ENCODE measurements at regions not wholly inside any gene's neighbourhood (a gene's known extent, or its start where the extent isn't known, plus 50 kb on each side); places are given as distances from the start of the nearest gene placed in this dataset.
"Not testable (repeated sequence)": the region's sequence is repeated elsewhere in the genome, so short reads cannot be mapped to it uniquely, and the experiment has no call there.

DNA sequence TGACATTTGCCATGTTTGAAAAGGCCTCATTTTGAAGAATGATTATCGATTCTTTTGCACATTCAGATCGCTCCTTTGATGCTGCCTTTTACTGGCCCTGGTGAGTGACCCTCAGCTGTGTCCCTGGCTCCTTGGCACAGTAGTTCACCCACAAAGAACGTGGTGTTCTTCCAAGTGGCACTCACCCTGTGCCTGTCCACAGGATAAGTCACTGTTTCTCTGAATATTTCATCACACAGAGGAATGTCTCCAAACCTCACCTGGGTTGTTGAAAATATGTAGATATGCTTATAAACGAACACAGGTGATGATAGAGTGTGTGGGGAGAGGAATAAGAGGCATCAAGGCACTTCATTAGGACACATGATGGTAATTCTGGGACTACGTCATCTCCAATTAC is 810.7 kb downstream of the CCSER2 start:
- FAIRE-seq (no peak), DNase-seq (ENCODE audit: insufficient read length, low spot score) (no peak)
- TF ChIP-seq, protein P1, sequence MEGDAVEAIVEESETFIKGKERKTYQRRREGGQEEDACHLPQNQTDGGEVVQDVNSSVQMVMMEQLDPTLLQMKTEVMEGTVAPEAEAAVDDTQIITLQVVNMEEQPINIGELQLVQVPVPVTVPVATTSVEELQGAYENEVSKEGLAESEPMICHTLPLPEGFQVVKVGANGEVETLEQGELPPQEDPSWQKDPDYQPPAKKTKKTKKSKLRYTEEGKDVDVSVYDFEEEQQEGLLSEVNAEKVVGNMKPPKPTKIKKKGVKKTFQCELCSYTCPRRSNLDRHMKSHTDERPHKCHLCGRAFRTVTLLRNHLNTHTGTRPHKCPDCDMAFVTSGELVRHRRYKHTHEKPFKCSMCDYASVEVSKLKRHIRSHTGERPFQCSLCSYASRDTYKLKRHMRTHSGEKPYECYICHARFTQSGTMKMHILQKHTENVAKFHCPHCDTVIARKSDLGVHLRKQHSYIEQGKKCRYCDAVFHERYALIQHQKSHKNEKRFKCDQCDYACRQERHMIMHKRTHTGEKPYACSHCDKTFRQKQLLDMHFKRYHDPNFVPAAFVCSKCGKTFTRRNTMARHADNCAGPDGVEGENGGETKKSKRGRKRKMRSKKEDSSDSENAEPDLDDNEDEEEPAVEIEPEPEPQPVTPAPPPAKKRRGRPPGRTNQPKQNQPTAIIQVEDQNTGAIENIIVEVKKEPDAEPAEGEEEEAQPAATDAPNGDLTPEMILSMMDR (IDR thresholded peaks at IDR 0.05; ENCODE audit: insufficient read depth, missing control alignments): no peak

DNA sequence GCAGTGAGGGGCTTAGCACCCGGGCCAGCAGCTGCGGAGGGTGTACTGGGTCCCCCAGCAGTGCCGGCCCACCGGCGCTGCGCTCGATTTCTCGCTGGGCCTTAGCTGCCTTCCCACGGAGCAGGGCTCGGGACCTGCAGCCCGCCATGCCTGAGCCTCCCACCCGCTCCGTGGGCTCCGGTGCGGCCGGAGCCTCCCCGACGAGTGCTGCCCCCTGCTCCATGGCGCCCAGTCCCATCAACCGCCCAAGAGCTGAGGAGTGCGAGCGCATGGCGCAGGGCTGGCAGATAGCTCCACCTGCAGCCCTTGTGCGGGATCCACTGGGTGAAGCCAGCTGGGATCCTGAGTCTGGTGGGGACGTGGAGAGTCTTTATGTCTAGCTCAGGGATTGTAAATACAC is 813.1 kb downstream of the CCSER2 start:
- DNase-seq (ENCODE audit: insufficient read length, low spot score); FAIRE-seq: not testable (repeated sequence)

DNA sequence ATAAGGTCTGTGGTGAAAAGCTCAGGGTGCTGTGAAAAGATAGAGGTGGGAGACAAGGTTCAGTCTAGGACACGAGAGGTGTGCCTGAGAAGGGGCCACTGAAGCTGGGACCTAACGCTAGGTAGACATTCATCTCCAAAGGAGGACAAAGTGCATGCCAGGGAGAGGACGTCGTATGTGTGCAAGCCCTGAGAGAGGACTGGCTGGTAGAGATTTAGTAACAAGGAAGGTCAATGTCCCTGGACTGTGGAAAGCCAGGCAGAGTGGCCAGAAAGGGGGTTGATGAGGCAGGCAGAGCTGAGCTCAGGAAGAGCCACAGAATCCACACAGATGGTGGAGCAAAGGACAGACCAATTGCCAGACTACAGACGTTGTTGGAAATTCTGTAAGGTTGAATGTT is 817.6 kb downstream of the CCSER2 start:
- DNase-seq (ENCODE audit: insufficient read length, low spot score): no peak
- no peak for FAIRE-seq
- TF ChIP-seq, protein P1 (IDR thresholded peaks at IDR 0.05; ENCODE audit: insufficient read depth, missing control alignments): no peak

DNA sequence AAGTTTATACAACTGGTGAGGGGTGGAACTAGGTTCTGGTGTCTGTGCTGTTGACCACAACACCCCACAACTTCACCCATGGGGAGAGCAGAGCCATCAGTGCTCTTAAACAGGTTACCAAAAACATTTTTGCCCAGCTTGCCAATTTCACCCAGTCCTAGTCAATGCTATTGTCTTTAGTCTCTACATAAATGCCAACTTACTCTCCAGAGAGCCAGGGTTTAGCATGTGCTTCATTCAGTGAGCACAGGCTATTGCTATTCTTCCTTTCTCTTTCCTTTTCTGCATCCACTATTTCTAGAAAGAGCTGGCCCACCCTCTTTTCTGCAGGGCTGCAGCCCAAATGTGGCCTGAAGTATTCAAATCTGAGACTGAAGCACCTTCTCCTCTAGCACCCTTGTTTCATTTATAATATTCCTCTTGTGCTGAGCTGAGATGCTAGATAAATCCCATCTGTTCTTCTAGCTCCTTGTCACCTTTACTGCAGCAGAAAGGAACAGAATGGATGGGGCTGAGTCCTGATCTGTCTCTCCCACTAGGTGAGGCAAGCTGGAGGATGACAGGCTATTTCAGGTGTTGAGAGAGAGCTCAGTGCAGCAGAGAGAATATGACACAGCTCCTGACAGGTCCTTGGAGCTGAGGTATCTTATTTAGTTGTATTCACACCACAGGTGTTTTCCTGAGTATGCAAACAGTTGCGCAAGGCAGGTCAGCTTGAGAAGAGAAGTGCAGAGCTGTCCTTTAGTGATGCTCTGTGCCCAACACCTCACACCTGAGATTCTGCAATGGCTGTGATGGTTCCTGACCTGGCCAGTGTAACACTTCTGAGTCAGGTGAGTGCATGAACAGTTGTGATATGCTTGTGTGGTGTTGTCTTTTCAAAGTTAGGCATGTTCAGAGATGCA is 819.2 kb downstream of the CCSER2 start:
- no peak for FAIRE-seq
- TF ChIP-seq, protein P1 (IDR thresholded peaks at IDR 0.05; ENCODE audit: insufficient read depth, missing control alignments): no peak

DNA sequence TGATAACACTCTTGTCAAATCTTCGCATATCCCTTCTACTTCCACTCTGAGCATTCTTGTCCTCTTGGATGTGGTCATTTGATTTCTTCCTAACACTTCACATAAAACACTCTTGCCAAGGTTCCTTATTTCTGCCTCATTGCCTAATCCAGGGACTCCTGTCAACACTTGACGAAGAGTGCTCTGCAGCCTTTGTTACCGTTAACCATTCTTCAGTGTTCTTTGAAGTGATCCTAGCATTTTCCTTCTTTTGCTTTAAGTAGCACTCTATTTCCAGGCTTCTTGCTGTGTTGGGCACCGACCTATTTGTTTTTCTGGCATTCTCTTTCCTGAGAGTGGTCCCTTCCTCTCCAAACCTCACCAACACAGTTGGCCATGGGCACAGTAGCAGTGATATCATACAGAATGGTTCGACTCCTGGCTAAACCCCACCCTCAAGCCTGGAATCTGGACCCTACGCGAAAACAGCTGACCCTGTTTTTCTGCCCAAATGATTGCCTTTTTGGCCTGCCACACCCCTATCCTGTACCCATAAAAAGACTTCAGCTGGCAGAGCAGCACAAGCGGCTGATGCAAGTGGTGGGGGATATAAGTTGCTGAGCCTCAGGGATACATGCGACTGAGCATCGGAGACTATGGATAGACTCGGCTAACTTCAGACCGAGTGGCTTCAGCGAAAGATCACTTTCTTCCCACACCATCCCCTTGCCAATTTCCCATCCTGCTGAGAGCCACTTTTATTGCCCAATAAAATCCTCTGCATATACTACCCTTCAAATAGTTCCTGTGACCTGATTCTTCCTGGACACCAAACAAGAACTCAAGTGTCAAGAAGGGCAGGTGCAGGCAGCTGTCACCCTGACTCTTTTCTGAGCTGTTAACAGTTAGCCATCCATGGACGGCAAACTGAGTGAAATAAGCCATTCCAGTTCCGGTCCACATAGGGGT is 820.6 kb downstream of the CCSER2 start:
- TF ChIP-seq, protein P1 (IDR thresholded peaks at IDR 0.05; ENCODE audit: insufficient read depth, missing control alignments): no peak
- no peak for FAIRE-seq

More for the DNA sequence above, 819.2 kb downstream of the CCSER2 start:
- DNase-seq (ENCODE audit: insufficient read length, low spot score): no peak

DNA sequence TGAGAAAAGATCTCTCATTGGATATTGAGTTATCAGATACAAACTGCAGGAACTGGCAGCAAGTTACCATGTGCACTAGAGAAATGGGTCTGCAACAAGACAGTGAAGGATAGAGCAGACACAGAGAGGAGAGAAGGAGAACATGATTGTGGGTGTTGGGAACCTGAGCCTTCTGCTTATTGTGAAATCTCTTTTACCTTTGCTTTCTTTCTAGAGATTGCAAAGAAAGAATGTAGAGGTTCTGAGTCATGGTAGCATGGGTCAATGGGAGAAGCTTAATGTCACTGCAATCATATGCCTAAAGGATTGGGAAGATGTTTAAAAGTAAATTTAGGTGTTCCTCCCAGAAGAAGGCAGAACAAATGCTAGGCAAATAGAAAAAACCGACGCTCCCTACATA is 821.4 kb downstream of the CCSER2 start:
- DNase-seq (ENCODE audit: insufficient read length, low spot score) (no peak), FAIRE-seq (no peak)
- TF ChIP-seq, protein P1 (IDR thresholded peaks at IDR 0.05; ENCODE audit: insufficient read depth, missing control alignments): no peak

More for the DNA sequence above, 820.6 kb downstream of the CCSER2 start:
- DNase-seq (ENCODE audit: insufficient read length, low spot score): no peak

DNA sequence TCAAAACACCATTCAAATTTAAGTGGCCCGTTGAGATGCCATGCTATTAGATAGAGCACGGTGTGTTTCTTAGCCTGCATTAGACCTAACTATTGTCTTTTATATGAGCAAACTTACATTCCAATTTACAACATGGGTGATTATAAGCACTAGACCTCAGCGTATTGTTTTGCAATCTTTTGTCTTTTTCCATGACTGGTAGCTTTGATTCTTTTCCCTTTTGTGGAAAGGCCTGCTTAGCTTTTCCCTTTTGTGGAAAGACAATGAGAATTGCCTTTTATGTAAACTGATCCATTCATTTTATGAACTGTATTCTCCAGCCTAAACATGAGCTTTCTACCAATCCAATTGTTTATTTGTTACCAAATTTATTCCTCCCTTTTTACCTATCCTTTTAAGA is 823.1 kb downstream of the CCSER2 start:
- FAIRE-seq (no peak), DNase-seq (ENCODE audit: insufficient read length, low spot score) (no peak)
- TF ChIP-seq, protein P1 (IDR thresholded peaks at IDR 0.05; ENCODE audit: insufficient read depth, missing control alignments): no peak
